Keratinocyte (primary cell): ENCODE measurements at regions not wholly inside any gene's neighbourhood (a gene's known extent, or its start where the extent isn't known, plus 50 kb on each side); places are given as distances from the start of the nearest gene placed in this dataset.
"Not testable (repeated sequence)": the region's sequence is repeated elsewhere in the genome, so short reads cannot be mapped to it uniquely, and the experiment has no call there.

Source experiments
- DNase-seq: peaks from one replicate; pipeline ENCODE4 v3.0.0-alpha.2; 2011; ENCODE audit warnings: low read depth, missing footprints, low spot score
- FAIRE-seq: peaks from 2 replicates; lab custom pipeline; 2011; peaks lifted over from hg19 to GRCh38; lab: Jason Lieb, UNC
- H2AFZ ChIP-seq: 2 replicates; pipeline ENCODE4 v1.6.0; 2012; ENCODE audit warnings: low read length, control low read depth, inconsistent platforms; ENCODE audit not compliant: control insufficient read depth
- H3K27ac ChIP-seq: 2 replicates; pipeline ENCODE4 v1.5.1; 2011; ENCODE audit warnings: low read length; ENCODE audit not compliant: control insufficient read depth, insufficient read depth
- H3K27me3 ChIP-seq: 3 replicates; pipeline ENCODE4 v1.6.0; 2011; ENCODE audit warnings: low read length; ENCODE audit not compliant: control insufficient read depth, insufficient read depth; ENCODE audit errors: extremely low read depth
- H3K36me3 ChIP-seq, 2 experiments: 2 replicates in 1 of 2; 3 replicates in 1 of 2; pipeline ENCODE4 v1.5.1; 2011; ENCODE audit warnings: low read length in 2 of 2, mild to moderate bottlenecking in 1 of 2; ENCODE audit not compliant: control insufficient read depth in 2 of 2, insufficient read depth in 2 of 2; ENCODE audit errors: extremely low read depth in 1 of 2
- H3K4me1 ChIP-seq: 3 replicates; pipeline ENCODE4 v1.5.1; 2011; ENCODE audit warnings: low read length; ENCODE audit not compliant: control insufficient read depth, insufficient read depth; ENCODE audit errors: extremely low read depth
- H3K4me2 ChIP-seq: 3 replicates; pipeline ENCODE4 v1.6.0; 2011; ENCODE audit warnings: low read depth, low read length; ENCODE audit not compliant: control insufficient read depth, insufficient read depth; ENCODE audit errors: extremely low read depth
- H3K4me3 ChIP-seq, 3 experiments: fragments of 200-600 bp in 1 of 3; sonication (generic) in 1 of 3; 2 replicates in 2 of 3; 3 replicates in 1 of 3; pipeline ENCODE4 v1.5.1; 2011 to 2016; ENCODE audit warnings: low read length in 3 of 3, mild to moderate bottlenecking in 3 of 3, control low read depth in 2 of 3, inconsistent platforms in 1 of 3, low read depth in 1 of 3, mixed read lengths in 1 of 3, mixed run types in 1 of 3, moderate library complexity in 1 of 3; ENCODE audit not compliant: control insufficient read depth in 2 of 3, insufficient read depth in 2 of 3; ENCODE audit errors: extremely low read depth in 1 of 3
- H3K79me2 ChIP-seq: 2 replicates; pipeline ENCODE4 v1.6.0; 2012; ENCODE audit warnings: low read length; ENCODE audit not compliant: control insufficient read depth, insufficient read depth
- H3K9ac ChIP-seq: 3 replicates; pipeline ENCODE4 v1.6.0; 2011; ENCODE audit warnings: low read length; ENCODE audit not compliant: control insufficient read depth, insufficient read depth; ENCODE audit errors: extremely low read depth
- H3K9me1 ChIP-seq: 3 replicates; pipeline ENCODE4 v1.6.0; 2011; ENCODE audit warnings: low read length; ENCODE audit not compliant: control insufficient read depth, insufficient read depth; ENCODE audit errors: extremely low read depth
- H3K9me3 ChIP-seq: 2 replicates; pipeline ENCODE4 v1.5.1; 2012; ENCODE audit warnings: low read depth, low read length; ENCODE audit not compliant: control insufficient read depth
- H4K20me1 ChIP-seq: 3 replicates; pipeline ENCODE4 v1.6.0; 2011; ENCODE audit warnings: low read length; ENCODE audit not compliant: control insufficient read depth, insufficient read depth; ENCODE audit errors: extremely low read depth
- EZH2 ChIP-seq: IDR thresholded peaks from one replicate; pipeline ENCODE4 v1.6.1; 2012; ENCODE audit warnings: inconsistent platforms, mild to moderate bottlenecking, low read length, moderate library complexity
- dilution Hi-C: fragments of 300-500 bp; cut with MboI; formaldehyde crosslinking; loops from one replicate; pipeline ENCODE4 v1.7.0; 2020; ENCODE audit warnings: low sequenced_read_pairs; ENCODE audit not compliant: extremely low pct_ligation_motif_present
- TF ChIP-seq, protein P1 (sequence below), 3 experiments: IDR thresholded peaks in 1 of 3; conservative IDR thresholded peaks in 1 of 3; optimal IDR thresholded peaks in 1 of 3; 2 replicates in 2 of 3; 3 replicates in 1 of 3; pipeline versions ENCODE3 to v1.5.1; 2011; ENCODE audit warnings: low read length in 3 of 3, mild to moderate bottlenecking in 3 of 3, moderate library complexity in 2 of 3, control low read depth in 1 of 3, inconsistent platforms in 1 of 3; ENCODE audit not compliant: insufficient read depth in 2 of 3; ENCODE audit errors: extremely low read depth in 1 of 3

DNA sequence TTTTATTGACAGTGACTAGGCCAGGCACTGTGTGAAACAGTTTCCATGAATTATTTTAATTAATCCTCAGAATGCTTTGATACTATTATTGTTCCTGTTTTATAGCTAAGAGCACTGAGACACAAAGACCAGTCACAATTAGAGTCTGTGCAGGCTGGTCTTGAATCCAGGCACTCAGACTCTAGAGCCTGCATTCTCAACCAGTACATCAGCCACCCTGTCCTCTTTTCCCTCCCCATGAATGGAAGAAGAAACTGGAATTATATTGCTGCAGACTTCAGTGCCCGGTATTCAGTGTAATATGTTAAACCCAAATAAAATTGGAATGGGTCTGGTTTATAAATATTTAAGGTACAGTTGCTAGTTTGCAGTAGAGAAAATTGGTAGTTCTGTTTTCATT is 303.0 kb upstream of the RGS6 start:
- dilution Hi-C loops: no loop called here
- no peak overlapping the region for H2AFZ ChIP-seq
- DNase-seq (no peak), FAIRE-seq (no peak)
- no peaks in the 10 kb centered on the region for H3K27me3 ChIP-seq
- H3K9ac ChIP-seq: no peak overlapping the region
- no peak overlapping the region for H3K27ac ChIP-seq
- no peak for TF ChIP-seq EZH2
- no peak overlapping the region for H3K4me3 ChIP-seq
- no peaks in the 10 kb centered on the region for H3K79me2 ChIP-seq
- peaks cover 0 to 2% of the 10 kb centered on the region in 2 experiments for H3K36me3 ChIP-seq
- H3K4me2 ChIP-seq: no peak overlapping the region
- no peaks in the 10 kb centered on the region for H3K4me1 ChIP-seq
- no peaks in the 10 kb centered on the region for H4K20me1 ChIP-seq
- H3K9me3 ChIP-seq: no peaks in the 10 kb centered on the region
- no peaks in the 10 kb centered on the region for H3K9me1 ChIP-seq

DNA sequence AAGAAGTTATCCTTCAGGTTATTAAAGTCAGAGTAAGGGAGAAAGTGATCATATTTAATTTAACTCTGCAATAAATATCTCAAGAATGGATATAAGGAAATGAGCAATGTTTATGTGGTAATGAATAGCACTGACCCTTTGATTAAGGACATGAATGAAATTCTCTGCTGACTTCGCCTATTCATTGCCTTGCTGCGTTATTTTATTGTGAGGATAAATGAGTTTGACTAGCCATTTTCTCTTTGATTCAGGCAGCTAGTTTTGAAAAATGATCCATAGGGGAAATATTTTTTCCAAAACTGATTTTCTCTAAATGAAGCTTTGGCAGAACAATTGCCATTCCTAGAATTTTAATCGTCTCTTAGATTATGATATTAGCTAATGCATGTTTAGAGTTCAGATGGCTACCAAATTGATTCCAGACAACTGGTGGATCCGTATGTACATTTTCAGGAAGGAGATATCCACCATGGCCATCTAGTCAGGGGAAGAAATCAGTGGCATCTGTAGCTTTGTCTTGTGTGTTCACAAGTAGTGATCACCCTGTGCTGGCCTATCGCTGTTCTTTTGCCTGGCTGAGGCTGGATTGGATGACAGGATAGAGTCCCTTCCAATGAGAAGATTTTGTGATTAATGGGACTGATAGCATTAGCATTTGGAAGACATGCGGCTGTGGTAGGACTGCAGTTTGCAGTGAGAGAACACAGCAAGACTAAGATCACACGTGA is 302.3 kb upstream of the RGS6 start:
- Histone ChIP-seq H3K4me2 (no peak overlapping the region), H3K4me1 (no peaks in the 10 kb centered on the region), H3K4me3 (no peak overlapping the region), H3K27ac (no peak overlapping the region), H3K27me3 (no peaks in the 10 kb centered on the region), H3K9me1 (no peaks in the 10 kb centered on the region), H4K20me1 (no peaks in the 10 kb centered on the region), H3K79me2 (no peaks in the 10 kb centered on the region), H3K9ac (no peak overlapping the region), H2AFZ (no peak overlapping the region), H3K9me3 (no peaks in the 10 kb centered on the region), H3K36me3 (peaks cover 0 to 2% of the 10 kb centered on the region in 2 experiments)
- dilution Hi-C loops: no loop called here
- TF ChIP-seq, protein P1, sequence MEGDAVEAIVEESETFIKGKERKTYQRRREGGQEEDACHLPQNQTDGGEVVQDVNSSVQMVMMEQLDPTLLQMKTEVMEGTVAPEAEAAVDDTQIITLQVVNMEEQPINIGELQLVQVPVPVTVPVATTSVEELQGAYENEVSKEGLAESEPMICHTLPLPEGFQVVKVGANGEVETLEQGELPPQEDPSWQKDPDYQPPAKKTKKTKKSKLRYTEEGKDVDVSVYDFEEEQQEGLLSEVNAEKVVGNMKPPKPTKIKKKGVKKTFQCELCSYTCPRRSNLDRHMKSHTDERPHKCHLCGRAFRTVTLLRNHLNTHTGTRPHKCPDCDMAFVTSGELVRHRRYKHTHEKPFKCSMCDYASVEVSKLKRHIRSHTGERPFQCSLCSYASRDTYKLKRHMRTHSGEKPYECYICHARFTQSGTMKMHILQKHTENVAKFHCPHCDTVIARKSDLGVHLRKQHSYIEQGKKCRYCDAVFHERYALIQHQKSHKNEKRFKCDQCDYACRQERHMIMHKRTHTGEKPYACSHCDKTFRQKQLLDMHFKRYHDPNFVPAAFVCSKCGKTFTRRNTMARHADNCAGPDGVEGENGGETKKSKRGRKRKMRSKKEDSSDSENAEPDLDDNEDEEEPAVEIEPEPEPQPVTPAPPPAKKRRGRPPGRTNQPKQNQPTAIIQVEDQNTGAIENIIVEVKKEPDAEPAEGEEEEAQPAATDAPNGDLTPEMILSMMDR (optimal IDR thresholded peaks at IDR 0.05 in 1 of 3, IDR thresholded peaks at IDR 0.05 in 1 of 3, conservative IDR thresholded peaks at IDR 0.05 in 1 of 3; ENCODE audit: extremely low read depth in 1 of 3, insufficient read depth in 2 of 3, low read length in 3 of 3): no peak
- DNase-seq: no peak
- FAIRE-seq: no peak

DNA sequence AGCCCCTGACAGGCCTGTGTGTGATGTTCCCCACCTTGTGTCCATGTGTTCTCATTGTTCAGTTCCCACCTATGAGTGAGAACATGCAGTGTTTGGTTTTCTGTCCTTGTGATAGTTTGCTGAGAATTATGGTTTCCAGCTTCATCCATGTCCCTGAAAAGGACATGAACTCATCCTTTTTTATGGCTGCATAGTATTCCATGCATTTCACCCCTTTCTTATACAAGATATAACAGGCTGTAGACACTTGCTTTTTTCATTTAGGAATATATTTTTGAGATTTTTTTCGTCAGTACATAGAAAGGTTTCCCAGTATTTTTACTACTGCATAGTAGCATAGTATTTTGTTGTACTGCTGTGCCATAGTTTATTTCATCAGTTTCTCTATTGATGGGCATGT is 301.2 kb upstream of the RGS6 start:
- H3K9ac ChIP-seq, H3K4me3 ChIP-seq, H4K20me1 ChIP-seq, H3K79me2 ChIP-seq, H3K27me3 ChIP-seq, H3K27ac ChIP-seq, FAIRE-seq, H3K36me3 ChIP-seq, H3K4me2 ChIP-seq, H3K4me1 ChIP-seq, dilution Hi-C loops, H3K9me3 ChIP-seq, DNase-seq, H3K9me1 ChIP-seq, H2AFZ ChIP-seq: not testable (repeated sequence)
